OCI-LY1 (cell line): ENCODE measurements at regions not wholly inside any gene's neighbourhood (a gene's known extent, or its start where the extent isn't known, plus 50 kb on each side); places are given as distances from the start of the nearest gene placed in this dataset.

Experiments used
- H2AFZ ChIP-seq: fragments of 200-600 bp; sonication (generic), shearing (Covaris generic); 2 replicates; pipeline ENCODE4 v1.6.0; 2014; ENCODE audit warnings: antibody characterized with exemption, mild to moderate bottlenecking, low read length
- H3F3A ChIP-seq: fragments of 200-600 bp; sonication (generic), shearing (Covaris generic); 2 replicates; pipeline ENCODE4 v1.6.0; 2014; ENCODE audit warnings: mild to moderate bottlenecking, antibody characterized with exemption, low read length, moderate library complexity; ENCODE audit not compliant: insufficient read depth
- H3K27ac ChIP-seq: fragments of 200-600 bp; sonication (generic); 2 replicates; pipeline ENCODE4 v1.5.1; 2014; ENCODE audit warnings: low read length, mixed run types, mild to moderate bottlenecking, low read depth; ENCODE audit not compliant: poor library complexity, severe bottlenecking
- H3K27me3 ChIP-seq: fragments of 200-600 bp; sonication (generic); 2 replicates; pipeline ENCODE4 v1.6.0; 2014; ENCODE audit warnings: antibody characterized with exemption, mild to moderate bottlenecking, low read length, moderate library complexity; ENCODE audit not compliant: insufficient read depth
- H3K36me3 ChIP-seq: fragments of 200-600 bp; sonication (generic); 2 replicates; pipeline ENCODE4 v1.6.1; 2014; ENCODE audit warnings: mild to moderate bottlenecking, antibody characterized with exemption, low read length, moderate library complexity, mixed read lengths; ENCODE audit not compliant: insufficient read depth
- H3K4me1 ChIP-seq: fragments of 200-600 bp; sonication (generic); 2 replicates; pipeline ENCODE4 v1.5.1; 2014; ENCODE audit warnings: mild to moderate bottlenecking, low read length, moderate library complexity; ENCODE audit not compliant: insufficient read depth, severe bottlenecking
- H3K4me2 ChIP-seq: fragments of 200-600 bp; sonication (generic), shearing (Covaris generic); 2 replicates; pipeline ENCODE4 v1.6.1; 2014; ENCODE audit warnings: low read length
- H3K4me3 ChIP-seq: fragments of 200-600 bp; sonication (generic); 2 replicates; pipeline ENCODE4 v1.5.1; 2014; ENCODE audit warnings: low read length, low read depth, mild to moderate bottlenecking, mixed read lengths; ENCODE audit not compliant: poor library complexity, severe bottlenecking
- H3K79me2 ChIP-seq: fragments of 200-600 bp; shearing (Covaris generic); 2 replicates; pipeline ENCODE4 v1.6.1; 2016; ENCODE audit warnings: mixed run types, low read length, mixed read lengths; ENCODE audit not compliant: insufficient read depth
- H3K9ac ChIP-seq: fragments of 200-600 bp; sonication (generic), shearing (Covaris generic); 2 replicates; pipeline ENCODE4 v1.6.1; 2014; ENCODE audit warnings: mild to moderate bottlenecking, low read length, mixed read lengths
- H3K9me2 ChIP-seq: fragments of 200-600 bp; sonication (generic), shearing (Covaris generic); 2 replicates; pipeline ENCODE4 v1.6.1; 2014; ENCODE audit warnings: low read depth, mild to moderate bottlenecking, low read length, mixed read lengths
- H3K9me3 ChIP-seq: fragments of 200-600 bp; shearing (Covaris generic); 2 replicates; pipeline ENCODE4 v1.6.1; 2014; ENCODE audit warnings: low read length, mixed read lengths
- H4K20me1 ChIP-seq: fragments of 200-600 bp; sonication (generic), shearing (Covaris generic); 2 replicates; pipeline ENCODE4 v1.6.0; 2016; ENCODE audit warnings: mild to moderate bottlenecking, low read length; ENCODE audit not compliant: insufficient read depth
- EZH2 ChIP-seq: fragments of 200-600 bp; sonication (generic), shearing (Covaris generic); IDR thresholded peaks from 2 replicates; pipeline ENCODE4 v1.8.0; 2017; ENCODE audit warnings: borderline replicate concordance, mixed run types, mild to moderate bottlenecking, antibody characterized with exemption, low read length, moderate library complexity, mixed read lengths
- TF ChIP-seq, protein P1 (sequence below): fragments of 200-600 bp; sonication (generic), shearing (Covaris generic); IDR thresholded peaks from 2 replicates; pipeline ENCODE4 v1.5.1; 2017; ENCODE audit warnings: mild to moderate bottlenecking, antibody characterized with exemption, low read length, moderate library complexity, mixed read lengths

- H3K27ac ChIP-seq = no peak overlapping the region
- H4K20me1 ChIP-seq = no peaks in the 10 kb centered on the region
- TF ChIP-seq, protein P1, sequence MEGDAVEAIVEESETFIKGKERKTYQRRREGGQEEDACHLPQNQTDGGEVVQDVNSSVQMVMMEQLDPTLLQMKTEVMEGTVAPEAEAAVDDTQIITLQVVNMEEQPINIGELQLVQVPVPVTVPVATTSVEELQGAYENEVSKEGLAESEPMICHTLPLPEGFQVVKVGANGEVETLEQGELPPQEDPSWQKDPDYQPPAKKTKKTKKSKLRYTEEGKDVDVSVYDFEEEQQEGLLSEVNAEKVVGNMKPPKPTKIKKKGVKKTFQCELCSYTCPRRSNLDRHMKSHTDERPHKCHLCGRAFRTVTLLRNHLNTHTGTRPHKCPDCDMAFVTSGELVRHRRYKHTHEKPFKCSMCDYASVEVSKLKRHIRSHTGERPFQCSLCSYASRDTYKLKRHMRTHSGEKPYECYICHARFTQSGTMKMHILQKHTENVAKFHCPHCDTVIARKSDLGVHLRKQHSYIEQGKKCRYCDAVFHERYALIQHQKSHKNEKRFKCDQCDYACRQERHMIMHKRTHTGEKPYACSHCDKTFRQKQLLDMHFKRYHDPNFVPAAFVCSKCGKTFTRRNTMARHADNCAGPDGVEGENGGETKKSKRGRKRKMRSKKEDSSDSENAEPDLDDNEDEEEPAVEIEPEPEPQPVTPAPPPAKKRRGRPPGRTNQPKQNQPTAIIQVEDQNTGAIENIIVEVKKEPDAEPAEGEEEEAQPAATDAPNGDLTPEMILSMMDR = no peak
- no peak for TF ChIP-seq EZH2
- H3K27me3 ChIP-seq = no peaks in the 10 kb centered on the region
- no peaks in the 10 kb centered on the region for H3K9me2 ChIP-seq
- no peaks in the 10 kb centered on the region for H3F3A ChIP-seq
- no peak overlapping the region for H2AFZ ChIP-seq
- no peaks in the 10 kb centered on the region for H3K36me3 ChIP-seq
- no peak overlapping the region for H3K4me3 ChIP-seq
- H3K9me3 ChIP-seq = no peaks in the 10 kb centered on the region
- H3K9ac ChIP-seq = no peak overlapping the region
- no peaks in the 10 kb centered on the region for H3K4me1 ChIP-seq
- H3K79me2 ChIP-seq = no peaks in the 10 kb centered on the region
- H3K4me2 ChIP-seq = no peak overlapping the region
Measured at GRCh38 chr13:59587030-59587429, 576.7 kb downstream of the DIAPH3 start.

DNA sequence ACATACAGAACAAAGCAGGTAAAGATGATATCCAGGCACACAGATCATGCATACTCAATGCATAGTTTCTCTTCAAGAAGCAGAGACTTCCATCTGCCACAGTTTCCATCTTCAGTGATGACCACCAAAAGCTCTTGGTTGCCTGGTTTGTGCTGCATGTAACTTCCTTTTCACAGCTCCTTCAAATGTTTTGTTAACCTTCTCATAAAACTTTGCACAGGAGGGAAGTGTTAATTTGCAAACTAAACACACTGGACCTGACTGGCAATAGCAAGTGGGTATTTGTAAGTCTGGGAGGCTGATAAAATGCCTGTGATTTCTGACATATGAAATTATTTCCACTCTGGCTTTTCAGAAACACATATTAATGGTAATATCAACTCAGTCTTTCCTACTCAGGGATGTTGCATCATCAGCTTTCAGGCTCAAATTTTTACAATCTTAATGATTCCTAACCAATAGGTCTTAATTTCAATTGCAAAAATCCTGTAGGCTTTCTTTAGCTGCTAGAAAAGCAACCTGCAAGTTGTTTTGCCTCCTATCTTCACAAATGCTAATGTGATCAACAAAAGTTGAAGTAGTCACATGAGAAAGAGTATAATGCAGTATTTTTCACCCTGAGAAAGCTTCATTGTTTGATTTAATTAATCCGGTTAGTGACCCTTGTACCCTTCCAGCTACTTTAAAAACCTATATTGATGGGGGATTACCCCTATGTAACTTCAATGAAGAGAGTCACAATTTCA, 575.6 kb downstream of the DIAPH3 start:
- Histone ChIP-seq H3K4me3 (no peak overlapping the region), H3K9me3 (no peaks in the 10 kb centered on the region), H3K9me2 (no peaks in the 10 kb centered on the region), H3K9ac (no peak overlapping the region), H3F3A (no peaks in the 10 kb centered on the region), H2AFZ (no peak overlapping the region), H4K20me1 (no peaks in the 10 kb centered on the region), H3K27me3 (no peaks in the 10 kb centered on the region), H3K4me2 (no peak overlapping the region), H3K79me2 (no peaks in the 10 kb centered on the region), H3K36me3 (no peaks in the 10 kb centered on the region), H3K27ac (no peak overlapping the region), H3K4me1 (no peaks in the 10 kb centered on the region)
- no peak for TF ChIP-seq EZH2
- TF ChIP-seq, protein P1 = no peak

DNA sequence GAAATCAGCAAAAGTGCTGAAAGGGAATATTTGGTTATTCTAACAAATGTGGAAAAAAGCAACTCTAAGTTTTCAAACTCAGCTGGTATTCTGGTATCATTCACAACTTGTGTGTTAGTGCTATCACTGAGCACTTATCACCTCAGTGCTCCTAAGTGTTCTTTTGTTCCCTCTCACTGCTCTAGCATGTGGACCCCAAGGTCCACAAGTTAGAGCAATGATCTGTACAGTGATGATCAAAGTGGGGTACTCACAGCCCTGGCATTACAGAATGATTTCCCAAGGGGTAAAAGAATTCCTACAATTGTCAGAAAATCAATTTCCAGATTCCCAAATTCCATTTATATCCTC, 575.0 kb downstream of the DIAPH3 start:
- no peaks in the 10 kb centered on the region for H3K9me2 ChIP-seq
- no peaks in the 10 kb centered on the region for H3K9me3 ChIP-seq
- no peaks in the 10 kb centered on the region for H3K36me3 ChIP-seq
- no peaks in the 10 kb centered on the region for H3F3A ChIP-seq
- no peaks in the 10 kb centered on the region for H3K27me3 ChIP-seq
- no peaks in the 10 kb centered on the region for H3K4me1 ChIP-seq
- H3K79me2 ChIP-seq = no peaks in the 10 kb centered on the region
- no peak overlapping the region for H2AFZ ChIP-seq
- TF ChIP-seq, protein P1 = no peak
- TF ChIP-seq EZH2 = no peak
- H3K9ac ChIP-seq = no peak overlapping the region
- H4K20me1 ChIP-seq = no peaks in the 10 kb centered on the region
- no peak overlapping the region for H3K4me2 ChIP-seq
- H3K4me3 ChIP-seq = no peak overlapping the region
- no peak overlapping the region for H3K27ac ChIP-seq
